B cell (primary cell): ENCODE measurements at regions not wholly inside any gene's neighbourhood (a gene's known extent, or its start where the extent isn't known, plus 50 kb on each side); places are given as distances from the start of the nearest gene placed in this dataset.

Experiments used
- ATAC-seq: fragments of 200-7000 bp; cut with Tn5 transposase; one replicate; pipeline ENCODE4 v1.10.0; 2021; ENCODE audit warnings: low read depth, mild to moderate bottlenecking, moderate number of reproducible peaks, moderate library complexity
- CTCF ChIA-PET: fragments of 350-600 bp; sonication (Branson Sonifier 250); formaldehyde crosslinking; loops from one replicate; lab custom pipeline; 2021; ENCODE audit warnings: antibody characterized with exemption, inconsistent platforms; lab: Charles Lee
- POLR2A ChIA-PET: fragments of 350-600 bp; sonication (Branson Sonifier 250); formaldehyde crosslinking; loops from one replicate; lab custom pipeline; 2021; ENCODE audit warnings: antibody characterized with exemption; lab: Charles Lee
- DNase-seq: peaks from one replicate; pipeline ENCODE4 v3.0.0; 2013
- H2AFZ ChIP-seq: 2 replicates; pipeline ENCODE4 v1.6.1; 2012; ENCODE audit warnings: mild to moderate bottlenecking, low read depth, low read length; ENCODE audit not compliant: insufficient read depth, poor library complexity, severe bottlenecking
- H3K27ac ChIP-seq, 2 donors: 1 replicate in 1 of 2; 2 replicates in 1 of 2; pipeline ENCODE4 v1.5.1; 2012 to 2013; ENCODE audit warnings: low read length in 2 of 2, mild to moderate bottlenecking in 2 of 2, moderate library complexity in 1 of 2
- H3K27me3 ChIP-seq, 4 experiments: fragments of 200-600 bp in 1 of 4; sonication (generic) in 1 of 4; replicated peaks in 1 of 4; 1 replicate in 2 of 4; 2 replicates in 2 of 4; pipeline versions ENCODE4 v1.6.1 to v1.7.0; 2013 to 2016; ENCODE audit warnings: low read length in 3 of 4, mild to moderate bottlenecking in 2 of 4, mixed read lengths in 1 of 4, moderate library complexity in 1 of 4; ENCODE audit not compliant: insufficient read depth in 4 of 4, control insufficient read depth in 3 of 4; ENCODE audit errors: control extremely low read depth in 1 of 4
- H3K36me3 ChIP-seq, 2 experiments: replicated peaks in 1 of 2; 1 replicate in 1 of 2; 2 replicates in 1 of 2; pipeline versions ENCODE4 v1.6.1 to v1.7.1; 2013; ENCODE audit warnings: low read length in 1 of 2; ENCODE audit not compliant: insufficient read depth in 2 of 2, control insufficient read depth in 1 of 2; ENCODE audit errors: control extremely low read depth in 1 of 2, extremely low read depth in 1 of 2
- H3K4me1 ChIP-seq, 2 donors: fragments of 200-600 bp in 1 of 2; sonication (generic) in 1 of 2; 1 replicate in 1 of 2; 2 replicates in 1 of 2; pipeline versions ENCODE4 v1.5.1 to v1.6.1; 2013 to 2017; ENCODE audit warnings: low read length in 2 of 2; ENCODE audit not compliant: control insufficient read depth in 2 of 2, insufficient read depth in 2 of 2
- H3K4me2 ChIP-seq: replicated peaks from 2 replicates; pipeline ENCODE3; 2012; ENCODE audit warnings: mild to moderate bottlenecking, low read depth, low read length; ENCODE audit not compliant: poor library complexity, severe bottlenecking
- H3K4me3 ChIP-seq, 5 experiments: fragments of 200-600 bp in 1 of 5; sonication (generic) in 1 of 5; 1 replicate in 3 of 5; 2 replicates in 2 of 5; pipeline versions ENCODE4 v1.5.1 to v1.7.0; 2011 to 2016; ENCODE audit warnings: low read length in 4 of 5, mild to moderate bottlenecking in 4 of 5, low read depth in 2 of 5, control low read depth in 1 of 5, moderate library complexity in 1 of 5; ENCODE audit not compliant: insufficient read depth in 1 of 5; ENCODE audit errors: control extremely low read depth in 1 of 5, extremely low read depth in 1 of 5
- H3K79me2 ChIP-seq: fragments of 200-600 bp; sonication (generic); one replicate; pipeline ENCODE4 v1.6.0; 2016; ENCODE audit warnings: low read length; ENCODE audit not compliant: control insufficient read depth, insufficient read depth
- H3K9ac ChIP-seq: fragments of 200-600 bp; sonication (generic); 2 replicates; pipeline ENCODE4 v1.6.1; 2017; ENCODE audit warnings: mild to moderate bottlenecking, low read length, moderate library complexity
- H3K9me3 ChIP-seq, 3 donors: one replicate each; pipeline versions ENCODE4 v1.6.1 to v1.7.1; 2013; ENCODE audit warnings: low read length in 2 of 3; ENCODE audit not compliant: control insufficient read depth in 2 of 3, insufficient read depth in 1 of 3; ENCODE audit errors: control extremely low read depth in 1 of 3
- H4K20me1 ChIP-seq: 2 replicates; pipeline ENCODE4 v1.6.0; 2012; ENCODE audit warnings: mild to moderate bottlenecking, low read length; ENCODE audit not compliant: insufficient read depth, control insufficient read depth, poor library complexity, severe bottlenecking
- H3K27ac Mint-ChIP-seq: one replicate; pipeline ENCODE4 v1.8.0; 2021; ENCODE audit warnings: mixed read lengths
- H3K27me3 Mint-ChIP-seq: one replicate; pipeline ENCODE4 v1.8.0; 2021; ENCODE audit warnings: mixed read lengths
- H3K4me1 Mint-ChIP-seq: one replicate; pipeline ENCODE4 v1.8.0; 2021; ENCODE audit warnings: mixed read lengths
- H3K4me3 Mint-ChIP-seq: one replicate; pipeline ENCODE4 v1.8.0; 2021; ENCODE audit warnings: mixed read lengths
- H3K9me3 Mint-ChIP-seq: one replicate; pipeline ENCODE4 v1.8.0; 2022; ENCODE audit warnings: mixed read lengths; ENCODE audit not compliant: insufficient read depth
- CTCF ChIP-seq: fragments of 200-600 bp; IDR thresholded peaks from one replicate; pipeline ENCODE4 v1.8.0; 2022; ENCODE audit warnings: antibody characterized with exemption, mild to moderate bottlenecking
- EZH2 ChIP-seq: IDR thresholded peaks from 2 replicates; pipeline ENCODE4 v1.6.1; 2012; ENCODE audit warnings: borderline replicate concordance, low read depth, mild to moderate bottlenecking, moderate library complexity, low read length; ENCODE audit not compliant: insufficient read depth, poor library complexity, severe bottlenecking
- WGBS: methylation state at CpG from one replicate; pipeline ENCODE4 v1.1.5; 2013; ENCODE audit warnings: missing lambda C conversion rate; ENCODE audit not compliant: insufficient coverage; 5-methylcytosine and 5-hydroxymethylcytosine counted together
- intact Hi-C: fragments of 100-400 bp; cut with micrococcal nuclease; formaldehyde crosslinking; loops from one replicate; pipeline ENCODE4 v1.10.0; 2022

GRCh38 chr6:139568151-139568955 lies 193.9 kb upstream of the CITED2 start:
- POLR2A ChIA-PET, result no interaction called here
- Histone ChIP-seq H3K79me2 (no peaks in the 10 kb centered on the region), H3K9me3 (no peaks in the 10 kb centered on the region), H4K20me1 (no peaks in the 10 kb centered on the region), H2AFZ (no peak overlapping the region), H3K9ac (no peak overlapping the region), H3K4me3 (no peak overlapping the region), H3K27ac (no peak overlapping the region), H3K4me1 (no peaks in the 10 kb centered on the region), H3K36me3 (no peaks in the 10 kb centered on the region), H3K27me3 (no peaks in the 10 kb centered on the region), H3K4me2 (no peak overlapping the region)
- Mint-ChIP-seq H3K4me3 (no peak overlapping the region), H3K27me3 (no peaks in the 10 kb centered on the region), H3K9me3 (no peaks in the 10 kb centered on the region), H3K27ac (no peak overlapping the region), H3K4me1 (no peaks in the 10 kb centered on the region)
- CTCF ChIA-PET, result no interaction called here
- ATAC-seq (no peak), DNase-seq (no peak)
- no peak for TF ChIP-seq EZH2
- no peak for TF ChIP-seq CTCF
- WGBS, result 100% methylated on average over 1 of the region's 3 CpGs
- intact Hi-C loops, result no loop called here

DNA sequence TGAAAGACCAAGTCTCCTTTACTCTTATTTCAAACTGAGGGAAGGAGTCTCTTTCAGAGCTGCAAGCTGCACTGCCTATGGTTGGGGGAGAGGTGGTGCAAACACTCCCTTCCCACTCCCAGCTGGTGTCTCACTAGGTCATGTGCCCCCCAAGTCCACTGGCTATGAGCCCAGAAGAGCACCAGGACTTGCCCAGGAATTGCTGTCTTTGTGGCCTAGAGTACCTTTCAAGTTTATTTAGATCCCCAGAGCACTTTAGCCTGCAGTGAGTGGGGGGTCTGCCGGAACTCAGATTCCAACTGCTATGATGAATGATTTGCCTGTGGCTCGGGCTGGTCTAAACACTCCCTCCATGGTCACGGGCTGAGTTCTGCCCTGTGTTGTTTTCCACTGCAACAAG lies 192.6 kb upstream of the CITED2 start:
- Histone ChIP-seq H3K9ac (no peak overlapping the region), H3K4me1 (no peaks in the 10 kb centered on the region), H4K20me1 (no peaks in the 10 kb centered on the region), H3K4me3 (no peak overlapping the region), H3K27ac (no peak overlapping the region), H3K9me3 (no peaks in the 10 kb centered on the region), H3K4me2 (no peak overlapping the region), H2AFZ (no peak overlapping the region), H3K79me2 (no peaks in the 10 kb centered on the region), H3K36me3 (no peaks in the 10 kb centered on the region), H3K27me3 (no peaks in the 10 kb centered on the region)
- no peak for TF ChIP-seq EZH2
- ChIA-PET CTCF (no interaction called here), POLR2A (no interaction called here)
- no peak for DNase-seq
- no peaks in the 10 kb centered on the region for H3K4me1 Mint-ChIP-seq
- no peak overlapping the region for H3K4me3 Mint-ChIP-seq
- WGBS, result 96% methylated on average over 3 of the region's 3 CpGs
- H3K27me3 Mint-ChIP-seq, result no peaks in the 10 kb centered on the region
- intact Hi-C loops, result no loop called here
- no peak overlapping the region for H3K27ac Mint-ChIP-seq
- ATAC-seq, result no peak
- no peaks in the 10 kb centered on the region for H3K9me3 Mint-ChIP-seq
